Gastroesophageal sphincter (tissue), 3 donors: ENCODE measurements at regions not wholly inside any gene's neighbourhood (a gene's known extent, or its start where the extent isn't known, plus 50 kb on each side); places are given as distances from the start of the nearest gene placed in this dataset.
"Not testable (repeated sequence)": the region's sequence is repeated elsewhere in the genome, so short reads cannot be mapped to it uniquely, and the experiment has no call there.

Source experiments
- EP300 ChIP-seq: sonication (generic); formaldehyde crosslinking; IDR thresholded peaks from one replicate; pipeline ENCODE4 v1.6.1; 2017; ENCODE audit warnings: antibody characterized with exemption, mild to moderate bottlenecking
- POLR2A ChIP-seq, 2 donors: fragments of 450-650 bp; IDR thresholded peaks; one replicate each; pipeline ENCODE4 v1.6.1; 2017; ENCODE audit warnings: antibody characterized with exemption in 2 of 2, mild to moderate bottlenecking in 2 of 2, moderate library complexity in 1 of 2
- POLR2AphosphoS5 ChIP-seq: sonication (generic); formaldehyde crosslinking; IDR thresholded peaks from one replicate; pipeline ENCODE4 v1.6.1; 2017; ENCODE audit warnings: antibody characterized with exemption
- TF ChIP-seq, protein P1 (sequence below), 4 experiments: fragments of 200-600 bp in 2 of 4; fragments of 450-650 bp in 2 of 4; sonication (generic) in 1 of 4; IDR thresholded peaks; one replicate each; pipeline ENCODE4 v1.5.1; 2017 to 2019; ENCODE audit warnings: antibody characterized with exemption in 4 of 4, mild to moderate bottlenecking in 2 of 4, moderate library complexity in 2 of 4

DNA sequence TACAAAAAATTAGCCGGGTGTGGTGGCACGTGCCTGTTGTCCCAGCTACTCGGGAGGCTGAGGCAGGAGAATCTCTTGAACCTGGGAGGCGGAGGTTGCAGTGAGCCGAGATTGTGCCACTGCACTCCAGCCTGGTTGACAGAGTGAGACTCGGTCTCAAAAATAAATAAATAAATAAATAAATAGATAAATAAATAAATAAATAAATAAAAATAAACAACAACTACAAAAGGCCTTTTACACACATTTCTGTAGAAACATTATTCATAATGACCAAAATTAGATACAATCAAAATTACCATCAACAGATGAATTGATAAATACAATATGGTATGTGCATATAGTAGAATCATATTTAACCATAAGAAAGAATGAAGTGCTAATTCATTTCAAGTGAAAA is 96.7 kb downstream of the LPAR4 start:
- TF ChIP-seq, protein P1, sequence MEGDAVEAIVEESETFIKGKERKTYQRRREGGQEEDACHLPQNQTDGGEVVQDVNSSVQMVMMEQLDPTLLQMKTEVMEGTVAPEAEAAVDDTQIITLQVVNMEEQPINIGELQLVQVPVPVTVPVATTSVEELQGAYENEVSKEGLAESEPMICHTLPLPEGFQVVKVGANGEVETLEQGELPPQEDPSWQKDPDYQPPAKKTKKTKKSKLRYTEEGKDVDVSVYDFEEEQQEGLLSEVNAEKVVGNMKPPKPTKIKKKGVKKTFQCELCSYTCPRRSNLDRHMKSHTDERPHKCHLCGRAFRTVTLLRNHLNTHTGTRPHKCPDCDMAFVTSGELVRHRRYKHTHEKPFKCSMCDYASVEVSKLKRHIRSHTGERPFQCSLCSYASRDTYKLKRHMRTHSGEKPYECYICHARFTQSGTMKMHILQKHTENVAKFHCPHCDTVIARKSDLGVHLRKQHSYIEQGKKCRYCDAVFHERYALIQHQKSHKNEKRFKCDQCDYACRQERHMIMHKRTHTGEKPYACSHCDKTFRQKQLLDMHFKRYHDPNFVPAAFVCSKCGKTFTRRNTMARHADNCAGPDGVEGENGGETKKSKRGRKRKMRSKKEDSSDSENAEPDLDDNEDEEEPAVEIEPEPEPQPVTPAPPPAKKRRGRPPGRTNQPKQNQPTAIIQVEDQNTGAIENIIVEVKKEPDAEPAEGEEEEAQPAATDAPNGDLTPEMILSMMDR (IDR thresholded peaks at IDR 0.05): not testable (repeated sequence)
- not testable (repeated sequence) for TF ChIP-seq POLR2AphosphoS5; EP300; POLR2A (IDR thresholded peaks at IDR 0.05)
